ENCODE measurements at regions not wholly inside any gene's neighbourhood (a gene's known extent, or its start where the extent isn't known, plus 50 kb on each side); places are given as distances from the start of the nearest gene placed in this dataset.

GRCh38 chr10:1932692-1933094, 195.4 kb upstream of the ADARB2 start:
- TF ChIP-seq ZNF274 (IDR thresholded peaks at IDR 0.05; ENCODE audit: low read depth, low read length) (no peak), YY1 (IDR thresholded peaks at IDR 0.05; ENCODE audit: insufficient read depth, insufficient read length) (no peak), SUZ12 (IDR thresholded peaks at IDR 0.05; ENCODE audit: extremely low read depth, insufficient read depth, insufficient read length) (no peak)

Data from NT2/D1 (cell line).